Stimulated activated CD8-positive, alpha-beta memory T cell treated with anti-CD3 and anti-CD28 coated beads, Interleukin-15, amount 100 ng/mL, for 4 hours (primary cell): ENCODE measurements at regions not wholly inside any gene's neighbourhood (a gene's known extent, or its start where the extent isn't known, plus 50 kb on each side); places are given as distances from the start of the nearest gene placed in this dataset.

Source experiments
- DNase-seq, 2 donors: peaks; one replicate each; pipeline ENCODE4 v3.0.0-alpha.2; 2020; ENCODE audit warnings: low read depth in 2 of 2

GRCh38 chr6:45830441-45831139 is 185.1 kb downstream of the CLIC5 start:
- no peak for DNase-seq

GRCh38 chr6:45829873-45830272 is 185.8 kb downstream of the CLIC5 start:
- DNase-seq: no peak

- DNase-seq: no peak
These were observed 187.6 kb downstream of the CLIC5 start for GRCh38 chr6:45827952-45828530.

DNA sequence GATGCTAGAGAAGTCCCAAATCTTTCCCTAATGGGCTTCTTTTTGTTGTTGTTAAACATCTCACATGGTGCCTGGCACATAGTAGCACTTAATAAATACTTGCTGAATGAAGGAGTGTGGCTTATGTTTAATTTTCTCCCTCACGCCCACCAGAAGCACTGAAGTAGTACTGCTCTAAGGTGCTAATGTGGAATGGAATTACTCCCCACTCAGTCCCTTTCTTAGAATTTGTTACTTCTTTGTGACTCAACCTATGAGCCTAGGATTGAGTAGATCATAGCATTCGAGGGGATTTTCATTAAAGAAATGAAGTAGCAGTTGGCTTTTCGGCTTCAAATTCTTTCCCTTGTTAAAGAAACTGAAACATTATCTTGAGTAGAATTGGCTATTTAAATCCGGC is 192.8 kb downstream of the CLIC5 start:
- no peak for DNase-seq

- no peak for DNase-seq
These were observed 193.3 kb downstream of the CLIC5 start for GRCh38 chr6:45822246-45822812.

- DNase-seq: no peak
These were observed 197.0 kb downstream of the CLIC5 start for GRCh38 chr6:45818655-45819054.

- no peak for DNase-seq
These were observed 198.9 kb downstream of the CLIC5 start for GRCh38 chr6:45816674-45817297.

GRCh38 chr6:45815466-45816125 is 200.1 kb downstream of the CLIC5 start:
- no peak for DNase-seq

- DNase-seq: no peak
These were observed 200.9 kb downstream of the CLIC5 start for GRCh38 chr6:45814772-45815171.

- DNase-seq: no peak
These were observed 201.7 kb downstream of the CLIC5 start for GRCh38 chr6:45813943-45814342.

- no peak for DNase-seq
These were observed 202.7 kb downstream of the CLIC5 start for GRCh38 chr6:45812922-45813321.

DNA sequence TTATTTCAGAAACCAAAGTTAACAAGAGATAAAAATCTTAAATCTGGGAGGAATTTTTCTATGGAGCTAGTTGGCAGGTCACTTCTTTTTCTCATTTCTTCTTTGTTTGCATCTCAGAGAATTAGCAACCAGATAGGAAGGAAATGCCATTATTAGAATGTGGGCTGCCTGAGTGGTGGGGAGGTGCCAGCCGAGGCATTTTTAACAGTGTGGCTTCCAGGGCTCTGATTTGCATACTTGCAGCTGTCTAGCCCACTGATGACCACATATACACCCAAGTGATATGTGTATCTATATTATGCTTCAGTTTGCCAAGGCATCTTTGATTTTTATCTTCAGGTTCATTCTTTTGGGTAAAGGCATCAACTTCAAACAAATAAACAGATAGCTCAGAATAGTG is 206.7 kb downstream of the CLIC5 start:
- DNase-seq: no peak

GRCh38 chr6:45808042-45808645 is 207.5 kb downstream of the CLIC5 start:
- DNase-seq: no peak

GRCh38 chr6:45807311-45808041 is 208.2 kb downstream of the CLIC5 start:
- no peak for DNase-seq

DNA sequence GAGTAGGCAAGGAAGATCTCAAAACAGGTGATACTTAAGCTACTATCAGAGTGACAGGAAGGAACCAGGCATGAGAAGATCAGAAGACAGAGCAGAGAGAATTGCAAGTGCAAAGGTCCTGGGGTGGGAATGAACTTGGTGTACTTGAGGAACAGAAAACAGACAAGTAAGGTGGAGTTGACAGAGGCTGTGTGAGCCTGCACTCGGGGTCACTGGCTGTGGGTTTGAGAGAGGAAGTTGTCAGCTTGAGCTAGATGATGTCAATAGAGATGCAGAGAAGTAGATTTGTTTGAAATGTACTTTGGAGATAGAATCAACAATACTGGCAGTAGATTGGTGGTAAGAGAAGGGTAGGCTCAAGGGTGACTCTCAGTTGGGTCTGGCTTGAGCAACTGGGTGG is 209.5 kb downstream of the CLIC5 start:
- no peak for DNase-seq

DNA sequence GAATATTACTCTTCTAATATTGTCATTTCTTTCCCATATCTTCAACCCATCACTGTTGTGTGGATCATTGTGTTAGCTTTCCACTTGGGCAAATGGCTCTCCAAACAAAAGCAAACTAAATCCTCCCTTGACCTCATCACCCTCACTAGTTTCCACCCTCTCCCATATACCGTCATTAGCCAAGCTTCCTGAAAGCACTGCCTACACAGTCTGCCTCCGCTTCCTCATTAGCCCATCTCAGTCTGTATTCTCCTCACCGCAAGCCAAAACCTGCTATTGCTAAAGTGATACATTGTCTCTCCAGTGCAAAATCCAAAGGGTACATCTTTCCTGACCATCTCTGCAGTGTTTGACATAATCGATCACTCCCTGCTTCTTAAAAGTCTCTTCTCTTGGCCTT is 212.6 kb downstream of the CLIC5 start:
- DNase-seq: no peak

- no peak for DNase-seq
These were observed 214.0 kb downstream of the CLIC5 start for GRCh38 chr6:45801471-45802289.

DNA sequence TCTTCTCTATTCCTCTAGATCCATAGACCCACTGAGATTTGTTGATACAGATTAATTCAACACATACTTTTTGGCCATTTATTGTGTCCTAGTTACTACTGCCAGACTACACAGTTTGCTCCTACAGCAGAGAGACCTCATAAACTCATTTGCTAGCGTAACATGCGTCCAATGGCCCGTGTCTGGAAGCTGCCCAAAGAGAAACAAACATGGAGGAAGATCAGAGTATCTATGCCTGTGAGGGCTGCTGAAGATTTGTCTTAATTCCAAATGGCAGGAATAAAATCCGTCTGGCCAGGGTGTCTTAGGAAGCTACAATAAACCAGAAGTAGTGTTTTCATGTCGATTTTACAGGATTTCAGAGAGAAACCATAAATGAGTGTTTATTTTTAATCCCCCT is 214.7 kb downstream of the CLIC5 start:
- no peak for DNase-seq

GRCh38 chr6:45795678-45796077 is 220.0 kb downstream of the CLIC5 start:
- no peak for DNase-seq

DNA sequence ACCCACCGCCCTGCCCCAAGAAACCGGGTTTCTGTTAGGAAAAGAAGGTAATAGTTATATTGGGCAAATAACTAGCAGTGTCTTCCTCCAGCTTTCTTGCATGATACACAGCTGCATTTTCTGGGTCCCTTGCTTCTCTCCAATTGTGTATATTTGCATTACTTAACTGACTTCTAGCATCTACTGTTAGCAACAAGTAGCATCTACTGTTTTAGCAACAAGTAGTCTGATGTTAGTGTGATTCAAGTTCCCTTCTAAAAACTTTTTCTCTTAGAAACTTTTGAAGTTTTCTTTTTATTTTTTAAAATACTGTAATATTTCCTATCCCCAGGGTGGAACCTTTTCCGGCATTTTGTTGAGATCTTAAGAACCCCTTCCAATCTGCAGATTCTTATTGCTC is 221.2 kb downstream of the CLIC5 start:
- DNase-seq: no peak
